ENCODE measurements at regions not wholly inside any gene's neighbourhood (a gene's known extent, or its start where the extent isn't known, plus 50 kb on each side); places are given as distances from the start of the nearest gene placed in this dataset.

- TF ChIP-seq, protein P1, sequence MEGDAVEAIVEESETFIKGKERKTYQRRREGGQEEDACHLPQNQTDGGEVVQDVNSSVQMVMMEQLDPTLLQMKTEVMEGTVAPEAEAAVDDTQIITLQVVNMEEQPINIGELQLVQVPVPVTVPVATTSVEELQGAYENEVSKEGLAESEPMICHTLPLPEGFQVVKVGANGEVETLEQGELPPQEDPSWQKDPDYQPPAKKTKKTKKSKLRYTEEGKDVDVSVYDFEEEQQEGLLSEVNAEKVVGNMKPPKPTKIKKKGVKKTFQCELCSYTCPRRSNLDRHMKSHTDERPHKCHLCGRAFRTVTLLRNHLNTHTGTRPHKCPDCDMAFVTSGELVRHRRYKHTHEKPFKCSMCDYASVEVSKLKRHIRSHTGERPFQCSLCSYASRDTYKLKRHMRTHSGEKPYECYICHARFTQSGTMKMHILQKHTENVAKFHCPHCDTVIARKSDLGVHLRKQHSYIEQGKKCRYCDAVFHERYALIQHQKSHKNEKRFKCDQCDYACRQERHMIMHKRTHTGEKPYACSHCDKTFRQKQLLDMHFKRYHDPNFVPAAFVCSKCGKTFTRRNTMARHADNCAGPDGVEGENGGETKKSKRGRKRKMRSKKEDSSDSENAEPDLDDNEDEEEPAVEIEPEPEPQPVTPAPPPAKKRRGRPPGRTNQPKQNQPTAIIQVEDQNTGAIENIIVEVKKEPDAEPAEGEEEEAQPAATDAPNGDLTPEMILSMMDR (IDR thresholded peaks at IDR 0.05): no peak
- TF ChIP-seq USF2 (CRISPR knock-in tag; IDR thresholded peaks at IDR 0.05) (no peak), ATF3 (CRISPR knock-in tag; conservative IDR thresholded peaks at IDR 0.05) (no peak)
These were observed 212.1 kb downstream of the GPR37 start for GRCh38 chr7:124553502-124553901.

Measured in WTC11 (cell line).